GM12865 (cell line): ENCODE measurements at regions not wholly inside any gene's neighbourhood (a gene's known extent, or its start where the extent isn't known, plus 50 kb on each side); places are given as distances from the start of the nearest gene placed in this dataset.

Experiments
- DNase-seq: peaks from one replicate; pipeline ENCODE4 v3.0.0; 2010; ENCODE audit warnings: low read depth
- H3K4me3 ChIP-seq: 2 replicates; pipeline ENCODE4 v1.5.1; 2011; ENCODE audit warnings: mild to moderate bottlenecking, low read depth, low read length, control low read depth
- CTCF ChIP-seq: IDR thresholded peaks from 2 replicates; pipeline ENCODE4 v1.5.1; 2011; ENCODE audit warnings: low read length, control low read depth, low read depth, inconsistent platforms; ENCODE audit not compliant: insufficient read depth; ENCODE audit errors: missing control alignments

- TF ChIP-seq CTCF = no peak
- no peak overlapping the region for H3K4me3 ChIP-seq
- DNase-seq = no peak
These were observed 202.0 kb downstream of the AUH start for GRCh38 chr9:91159664-91160121.

DNA sequence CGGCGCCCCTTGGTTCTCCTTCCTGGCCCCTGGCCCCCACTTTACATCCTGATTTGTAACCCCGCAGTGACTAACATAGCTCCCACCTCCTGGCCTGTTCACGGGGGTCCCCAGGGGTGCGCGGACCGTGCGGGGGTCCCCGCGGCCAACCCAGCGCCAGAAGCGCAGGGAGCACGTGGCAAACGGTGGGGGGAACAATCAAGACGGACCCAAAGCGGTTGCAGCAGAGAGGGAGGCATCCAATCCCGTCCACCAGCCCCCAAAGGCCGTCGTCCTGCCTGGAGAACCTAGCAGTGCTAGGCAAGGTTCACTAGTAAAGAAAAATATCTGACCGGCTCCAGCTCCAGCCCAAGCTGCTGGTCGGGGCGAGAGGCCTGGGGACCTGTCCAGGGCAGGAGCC lies 201.5 kb downstream of the AUH start:
- DNase-seq = no peak
- no peak for TF ChIP-seq CTCF
- no peak overlapping the region for H3K4me3 ChIP-seq

DNA sequence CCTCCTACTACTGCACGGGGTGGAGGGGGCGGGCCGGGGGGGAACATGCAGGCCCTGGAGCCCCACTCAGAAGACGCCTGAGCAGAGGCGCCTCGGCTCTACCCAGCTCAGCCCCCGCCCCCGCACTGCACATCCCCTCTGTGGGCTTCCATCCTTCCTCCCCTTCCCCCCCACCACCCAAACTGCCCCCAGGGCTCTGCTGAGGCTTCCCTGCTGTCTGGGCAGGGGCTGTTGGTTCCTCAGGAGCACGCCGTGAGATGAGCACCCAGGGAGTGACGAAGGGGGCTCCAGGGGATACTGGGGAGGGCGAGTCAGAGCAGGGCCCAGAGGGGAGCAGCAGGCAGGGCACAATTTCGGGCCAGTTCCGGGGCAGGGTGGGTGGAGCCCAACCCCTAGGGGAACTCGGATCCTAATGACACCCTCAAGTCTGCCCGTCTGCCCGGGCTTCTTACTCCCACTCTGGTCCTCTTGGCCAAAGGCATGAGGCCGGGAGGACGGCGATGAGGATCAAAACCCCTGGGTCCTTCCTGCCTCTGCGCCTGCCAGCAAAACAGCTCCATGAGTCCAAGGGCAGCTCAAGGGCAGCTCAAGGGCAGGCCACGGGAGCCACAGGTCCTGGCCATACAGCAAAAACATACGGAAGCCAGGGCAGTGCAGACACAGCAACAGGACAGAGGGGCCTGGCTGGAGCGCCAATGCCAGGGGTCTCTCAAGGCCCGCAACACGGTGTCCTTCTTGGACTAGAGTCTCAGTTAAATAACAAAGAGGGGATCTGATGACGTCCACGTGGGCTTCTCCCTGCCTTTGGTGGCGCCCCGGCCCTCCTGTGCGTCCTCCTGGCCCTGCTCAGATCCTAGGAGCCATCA lies 200.9 kb downstream of the AUH start:
- no peak for DNase-seq

DNA sequence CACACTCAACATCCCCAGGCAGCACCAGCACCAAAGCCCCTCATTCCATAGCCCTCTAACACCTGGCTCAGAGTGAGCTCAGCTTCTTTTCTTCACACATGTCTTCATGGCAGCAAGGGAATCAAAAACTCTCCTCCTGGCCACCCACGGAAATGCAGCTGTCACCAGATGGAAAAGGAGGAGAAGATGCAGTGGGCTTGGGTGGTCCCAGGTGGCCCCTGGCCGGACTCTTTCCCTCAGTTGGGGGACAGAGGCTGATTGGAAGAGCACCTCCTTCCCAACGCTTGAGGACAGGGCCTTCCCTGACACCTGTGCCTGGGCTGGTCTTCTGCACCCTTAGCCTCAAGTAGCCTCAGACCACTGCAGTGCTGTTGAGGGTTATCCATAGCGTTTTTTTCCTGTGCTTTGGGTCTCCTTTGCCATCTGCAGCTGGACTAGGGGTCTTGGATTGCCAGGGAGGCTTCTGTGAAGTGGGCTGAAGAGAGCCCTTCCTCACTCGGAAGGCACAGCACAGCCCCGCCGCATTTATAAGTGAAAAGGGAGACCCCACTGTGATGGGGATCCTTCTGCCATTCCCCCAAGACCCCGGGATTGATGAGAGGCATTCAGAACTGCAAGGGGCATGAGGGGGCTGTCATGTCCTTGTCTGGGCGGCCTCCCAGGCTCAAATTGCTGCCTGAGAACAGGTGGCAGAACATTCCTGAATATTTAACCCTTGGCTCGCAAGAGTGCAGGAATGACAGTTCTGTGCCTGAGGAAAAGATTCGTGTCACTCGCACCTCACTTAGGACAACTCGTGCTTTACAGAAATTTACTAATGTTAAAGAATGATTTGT lies 200.0 kb downstream of the AUH start:
- no peak for DNase-seq

More for the DNA sequence above, 200.9 kb downstream of the AUH start:
- no peak overlapping the region for H3K4me3 ChIP-seq
- no peak for TF ChIP-seq CTCF

GRCh38 chr9:91162311-91162710 lies 199.4 kb downstream of the AUH start:
- no peak for TF ChIP-seq CTCF
- no peak overlapping the region for H3K4me3 ChIP-seq
- DNase-seq = no peak

More for the DNA sequence above, 200.0 kb downstream of the AUH start:
- H3K4me3 ChIP-seq = no peak overlapping the region
- no peak for TF ChIP-seq CTCF

DNA sequence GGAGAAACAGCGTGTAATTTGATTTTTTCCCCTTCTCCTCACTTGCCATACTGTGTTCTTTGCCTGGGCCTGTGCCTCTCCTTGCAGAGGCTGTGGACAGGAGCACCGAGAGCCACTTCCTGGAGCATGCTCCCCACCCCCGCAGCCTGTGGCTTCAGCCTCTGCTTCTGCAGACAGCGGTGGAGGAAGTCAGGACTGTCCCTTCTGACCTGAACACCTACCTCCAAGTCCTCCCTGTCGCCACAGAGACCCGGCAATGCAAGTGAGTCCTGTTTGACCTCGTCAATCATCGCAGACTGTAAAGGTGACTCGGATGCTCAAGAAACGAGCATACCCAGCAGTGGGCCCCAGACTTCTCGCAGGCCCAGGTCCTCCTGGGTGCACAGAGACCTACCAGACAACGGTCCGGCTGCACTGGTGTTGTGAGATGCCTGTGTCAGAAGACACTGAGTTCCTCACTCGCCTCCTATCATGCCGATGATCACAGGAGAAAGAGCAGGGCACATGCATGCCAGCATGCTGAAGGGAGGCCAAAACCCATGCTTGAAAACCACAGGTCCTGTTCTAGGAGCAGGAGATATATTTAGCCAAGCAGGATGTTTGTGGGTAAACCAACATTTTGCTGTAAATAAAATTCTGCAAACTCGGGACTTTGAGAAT lies 198.8 kb downstream of the AUH start:
- DNase-seq = peak; percentile 73
- TF ChIP-seq CTCF = no peak

More for the DNA sequence above, 198.8 kb downstream of the AUH start:
- no peak overlapping the region for H3K4me3 ChIP-seq
